ENCODE measurements at regions not wholly inside any gene's neighbourhood (a gene's known extent, or its start where the extent isn't known, plus 50 kb on each side); places are given as distances from the start of the nearest gene placed in this dataset.

DNA sequence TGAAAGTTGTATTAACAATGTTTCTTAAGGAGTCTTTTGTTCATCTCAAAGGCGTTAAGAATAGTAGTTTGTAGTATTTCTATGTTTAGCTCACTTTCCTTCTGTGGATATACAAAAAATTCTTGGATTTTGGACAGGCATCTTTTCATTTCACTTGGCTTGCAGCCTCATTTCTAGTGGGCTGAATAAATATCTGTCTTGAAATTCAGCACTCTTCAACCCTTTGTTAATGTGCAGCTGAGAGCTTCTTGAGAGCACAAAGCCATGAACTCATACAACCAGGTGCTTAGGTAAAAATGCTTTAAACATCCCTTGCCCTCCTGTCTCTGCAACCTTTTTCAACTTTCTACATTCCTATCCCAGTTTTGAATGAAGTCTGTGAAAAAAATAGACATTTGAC is 1003.2 kb downstream of the C4orf33 start:
- H3K27me3 ChIP-seq (ENCODE audit: insufficient read depth, low read length, poor library complexity, severe bottlenecking), result no peaks in the 10 kb centered on the region
- no peaks in the 10 kb centered on the region for H3K36me3 ChIP-seq (ENCODE audit: insufficient read depth, low read length)
- ChIA-PET CTCF (no interaction called here), POLR2A (no interaction called here)
- H3K4me3 ChIP-seq (ENCODE audit: low read length), result no peak overlapping the region
- no peaks in the 10 kb centered on the region for H3K27me3 Mint-ChIP-seq
- H3K4me1 Mint-ChIP-seq, result no peaks in the 10 kb centered on the region
- no peaks in the 10 kb centered on the region for H3K36me3 Mint-ChIP-seq
- no peak overlapping the region for H3K27ac ChIP-seq (ENCODE audit: low read depth, low read length)
- no peak for DNase-seq
- no peaks in the 10 kb centered on the region for H3K4me1 ChIP-seq (ENCODE audit: insufficient read depth, low read length)
- H3K9me3 Mint-ChIP-seq, result peaks cover 2 to 11% (median 5%) of the 10 kb centered on the region in 5 donors
- no peaks in the 10 kb centered on the region for H3K9me3 ChIP-seq (ENCODE audit: low read length)
- H3K4me3 Mint-ChIP-seq, result no peak overlapping the region
- no peak overlapping the region for H3K27ac Mint-ChIP-seq

DNA sequence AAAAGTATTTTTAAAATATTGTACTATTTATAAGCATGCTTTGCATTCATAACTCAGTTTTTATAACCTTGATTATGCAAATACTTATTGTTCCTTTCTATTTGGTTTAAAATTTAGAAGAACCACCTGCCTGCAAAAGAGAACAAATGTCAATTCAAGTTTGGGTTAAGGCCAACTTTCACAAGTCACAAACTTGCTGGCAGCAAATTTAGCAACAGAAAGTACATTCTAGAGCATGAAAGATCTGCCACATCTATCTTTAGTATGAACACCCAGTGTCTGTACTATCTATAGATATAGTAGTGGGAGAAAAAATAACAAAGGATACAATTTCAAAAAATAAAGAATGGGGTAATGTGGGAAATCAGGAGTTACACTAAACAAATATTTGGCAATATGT is 1014.2 kb downstream of the C4orf33 start:
- H3K27ac Mint-ChIP-seq, result no peak overlapping the region
- POLR2A ChIA-PET, result no interaction called here
- Histone ChIP-seq H3K27me3 (ENCODE audit: insufficient read depth, low read length, poor library complexity, severe bottlenecking) (no peaks in the 10 kb centered on the region), H3K9me3 (ENCODE audit: low read length) (no peaks in the 10 kb centered on the region), H3K4me3 (ENCODE audit: low read length) (no peak overlapping the region), H3K36me3 (ENCODE audit: insufficient read depth, low read length) (no peaks in the 10 kb centered on the region), H3K4me1 (ENCODE audit: insufficient read depth, low read length) (no peaks in the 10 kb centered on the region), H3K27ac (ENCODE audit: low read depth, low read length) (no peak overlapping the region)
- H3K9me3 Mint-ChIP-seq, result peaks cover 3 to 18% (median 7%) of the 10 kb centered on the region in 5 donors
- no peak overlapping the region for H3K4me3 Mint-ChIP-seq
- H3K4me1 Mint-ChIP-seq, result no peaks in the 10 kb centered on the region
- H3K36me3 Mint-ChIP-seq, result no peaks in the 10 kb centered on the region
- H3K27me3 Mint-ChIP-seq, result no peaks in the 10 kb centered on the region
- CTCF ChIA-PET, result no interaction called here
- DNase-seq, result no peak

DNA sequence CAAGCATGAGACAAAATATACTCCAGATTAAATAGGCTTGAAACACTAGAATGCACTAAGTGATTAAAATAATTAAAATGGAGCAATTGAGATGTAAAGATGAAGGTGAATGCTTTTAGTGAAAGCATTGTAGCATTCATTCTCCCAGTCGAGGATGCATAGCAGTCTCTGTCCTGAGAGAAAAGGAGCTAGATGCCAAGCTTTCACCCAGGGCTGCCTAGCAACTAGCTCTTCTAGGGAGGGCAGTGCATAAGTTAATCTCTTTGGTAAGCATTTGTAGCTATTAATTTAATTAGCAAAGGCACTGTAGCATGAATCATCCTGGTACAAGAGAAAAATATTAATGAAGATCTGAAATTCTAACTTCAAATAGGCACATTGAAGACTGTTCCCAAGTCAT is 1014.8 kb downstream of the C4orf33 start:
- ChIA-PET CTCF (no interaction called here), POLR2A (no interaction called here)
- no peaks in the 10 kb centered on the region for H3K36me3 ChIP-seq (ENCODE audit: insufficient read depth, low read length)
- Mint-ChIP-seq H3K4me1 (no peaks in the 10 kb centered on the region), H3K27ac (no peak overlapping the region), H3K36me3 (no peaks in the 10 kb centered on the region), H3K4me3 (no peak overlapping the region), H3K27me3 (no peaks in the 10 kb centered on the region), H3K9me3 (peaks cover 3 to 18% (median 7%) of the 10 kb centered on the region in 5 donors)
- no peaks in the 10 kb centered on the region for H3K27me3 ChIP-seq (ENCODE audit: insufficient read depth, low read length, poor library complexity, severe bottlenecking)
- H3K9me3 ChIP-seq (ENCODE audit: low read length), result no peaks in the 10 kb centered on the region
- no peaks in the 10 kb centered on the region for H3K4me1 ChIP-seq (ENCODE audit: insufficient read depth, low read length)
- no peak for DNase-seq
- no peak overlapping the region for H3K27ac ChIP-seq (ENCODE audit: low read depth, low read length)
- H3K4me3 ChIP-seq (ENCODE audit: low read length), result no peak overlapping the region

DNA sequence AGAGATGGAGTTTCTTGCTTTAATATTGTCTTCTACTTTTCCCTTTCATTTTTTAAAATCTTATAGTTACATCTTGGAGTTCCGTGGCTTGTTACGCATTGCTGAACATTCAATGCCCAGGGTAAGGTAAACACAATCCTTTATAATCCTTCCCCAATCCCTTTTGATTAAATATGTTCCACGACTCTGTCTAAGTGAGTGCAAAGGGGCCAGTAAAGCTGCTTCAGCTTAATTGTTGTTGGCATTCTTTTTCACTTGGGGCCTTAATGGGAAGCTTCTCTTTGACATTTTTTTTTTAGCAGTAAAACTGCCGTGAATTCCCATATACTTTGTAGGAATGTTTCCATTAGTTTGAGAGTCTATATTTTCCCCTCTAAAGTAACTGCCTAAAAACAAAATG is 1028.1 kb downstream of the C4orf33 start:
- H3K27ac Mint-ChIP-seq, result no peak overlapping the region
- H3K27me3 Mint-ChIP-seq, result no peaks in the 10 kb centered on the region
- no peak for DNase-seq
- no peak overlapping the region for H3K27ac ChIP-seq (ENCODE audit: low read depth, low read length)
- H3K4me1 Mint-ChIP-seq, result no peaks in the 10 kb centered on the region
- no peak overlapping the region for H3K4me3 ChIP-seq (ENCODE audit: low read length)
- H3K36me3 Mint-ChIP-seq, result no peaks in the 10 kb centered on the region
- no peaks in the 10 kb centered on the region for H3K9me3 ChIP-seq (ENCODE audit: low read length)
- ChIA-PET POLR2A (no interaction called here), CTCF (no interaction called here)
- peaks cover 5 to 28% (median 14%) of the 10 kb centered on the region in 5 donors for H3K9me3 Mint-ChIP-seq
- no peaks in the 10 kb centered on the region for H3K27me3 ChIP-seq (ENCODE audit: insufficient read depth, low read length, poor library complexity, severe bottlenecking)
- no peaks in the 10 kb centered on the region for H3K36me3 ChIP-seq (ENCODE audit: insufficient read depth, low read length)
- no peak overlapping the region for H3K4me3 Mint-ChIP-seq
- H3K4me1 ChIP-seq (ENCODE audit: insufficient read depth, low read length), result no peaks in the 10 kb centered on the region

DNA sequence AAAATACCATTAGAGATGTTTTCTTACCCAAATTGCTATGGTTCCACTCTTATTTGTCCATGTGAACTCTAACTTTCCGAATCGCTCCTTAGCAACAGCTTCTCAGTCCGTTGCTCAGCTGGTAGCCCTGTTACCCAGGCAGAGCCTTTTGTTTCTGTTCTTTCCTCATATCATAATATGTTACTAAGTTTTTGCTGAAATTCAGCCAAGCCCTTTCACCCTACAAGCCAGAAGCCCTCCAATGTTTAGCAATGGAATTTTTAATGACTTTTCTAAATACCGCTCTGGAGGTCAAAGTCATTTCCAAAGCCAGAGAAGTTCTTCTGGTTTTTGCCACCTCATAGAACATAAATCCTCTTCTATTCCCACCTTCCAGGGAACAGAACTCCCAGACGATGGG is 1029.5 kb downstream of the C4orf33 start:
- no peaks in the 10 kb centered on the region for H3K4me1 Mint-ChIP-seq
- POLR2A ChIA-PET, result no interaction called here
- Histone ChIP-seq H3K36me3 (ENCODE audit: insufficient read depth, low read length) (no peaks in the 10 kb centered on the region), H3K27ac (ENCODE audit: low read depth, low read length) (no peak overlapping the region), H3K9me3 (ENCODE audit: low read length) (no peaks in the 10 kb centered on the region), H3K27me3 (ENCODE audit: insufficient read depth, low read length, poor library complexity, severe bottlenecking) (no peaks in the 10 kb centered on the region), H3K4me3 (ENCODE audit: low read length) (no peak overlapping the region), H3K4me1 (ENCODE audit: insufficient read depth, low read length) (no peaks in the 10 kb centered on the region)
- DNase-seq, result no peak
- peaks cover 5 to 32% (median 11%) of the 10 kb centered on the region in 5 donors for H3K9me3 Mint-ChIP-seq
- no peaks in the 10 kb centered on the region for H3K36me3 Mint-ChIP-seq
- H3K27me3 Mint-ChIP-seq, result no peaks in the 10 kb centered on the region
- CTCF ChIA-PET, result no interaction called here
- H3K27ac Mint-ChIP-seq, result no peak overlapping the region
- H3K4me3 Mint-ChIP-seq, result no peak overlapping the region

DNA sequence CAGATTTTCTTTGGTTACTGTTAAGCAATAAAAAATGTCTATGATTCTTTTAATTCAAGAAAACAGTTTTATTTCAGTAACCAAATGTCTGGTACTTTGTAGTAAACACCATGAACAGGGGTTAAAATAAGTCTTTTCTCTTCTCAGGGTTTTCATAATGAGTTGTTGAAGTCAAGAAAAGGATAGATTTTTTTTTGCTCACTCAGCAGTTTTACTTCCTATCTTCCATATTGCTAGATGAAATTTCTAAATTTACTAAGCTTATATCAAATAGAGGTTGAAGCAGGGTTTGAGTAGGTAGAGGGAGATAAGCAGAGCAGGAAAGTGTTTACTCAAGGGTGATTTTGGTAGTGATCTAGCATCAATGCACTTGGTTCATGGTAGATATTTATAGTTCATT is 1031.3 kb downstream of the C4orf33 start:
- DNase-seq, result no peak
- no peak overlapping the region for H3K4me3 ChIP-seq (ENCODE audit: low read length)
- ChIA-PET POLR2A (no interaction called here), CTCF (no interaction called here)
- H3K9me3 ChIP-seq (ENCODE audit: low read length), result no peaks in the 10 kb centered on the region
- H3K4me1 ChIP-seq (ENCODE audit: insufficient read depth, low read length), result no peaks in the 10 kb centered on the region
- H3K36me3 Mint-ChIP-seq, result no peaks in the 10 kb centered on the region
- no peaks in the 10 kb centered on the region for H3K36me3 ChIP-seq (ENCODE audit: insufficient read depth, low read length)
- no peak overlapping the region for H3K27ac ChIP-seq (ENCODE audit: low read depth, low read length)
- H3K27me3 ChIP-seq (ENCODE audit: insufficient read depth, low read length, poor library complexity, severe bottlenecking), result no peaks in the 10 kb centered on the region
- no peak overlapping the region for H3K27ac Mint-ChIP-seq
- H3K9me3 Mint-ChIP-seq, result peaks cover 5 to 29% (median 10%) of the 10 kb centered on the region in 5 donors
- no peaks in the 10 kb centered on the region for H3K4me1 Mint-ChIP-seq
- H3K27me3 Mint-ChIP-seq, result no peaks in the 10 kb centered on the region
- H3K4me3 Mint-ChIP-seq, result no peak overlapping the region

DNA sequence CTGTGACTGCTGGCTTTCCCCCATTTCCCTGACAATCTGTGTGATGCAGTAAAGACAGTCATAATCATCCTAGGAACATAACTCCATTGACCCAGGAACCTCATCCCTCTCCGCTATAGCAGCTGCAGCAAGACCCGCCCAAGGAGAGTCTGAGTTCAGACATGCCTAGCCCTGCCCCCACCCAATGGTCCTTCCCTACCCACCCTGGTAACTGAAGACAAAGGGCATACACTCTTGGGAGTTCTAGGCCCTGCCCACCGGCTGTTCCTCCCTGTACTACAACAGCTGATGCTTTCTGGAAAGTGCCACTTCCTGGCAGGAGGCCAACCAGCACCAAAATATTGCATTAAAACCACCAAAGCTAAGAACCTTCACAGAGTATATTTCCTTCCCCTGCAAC is 1035.6 kb downstream of the C4orf33 start:
- ChIA-PET CTCF (no interaction called here), POLR2A (no interaction called here)
- H3K27me3 ChIP-seq (ENCODE audit: insufficient read depth, low read length, poor library complexity, severe bottlenecking), result no peaks in the 10 kb centered on the region
- H3K36me3 ChIP-seq (ENCODE audit: insufficient read depth, low read length), result no peaks in the 10 kb centered on the region
- DNase-seq, result no peak
- H3K27me3 Mint-ChIP-seq, result no peaks in the 10 kb centered on the region
- H3K27ac Mint-ChIP-seq, result no peak overlapping the region
- H3K4me1 Mint-ChIP-seq, result no peaks in the 10 kb centered on the region
- H3K4me3 Mint-ChIP-seq, result no peak overlapping the region
- H3K4me3 ChIP-seq (ENCODE audit: low read length), result no peak overlapping the region
- H3K9me3 Mint-ChIP-seq, result peaks cover 5 to 51% (median 11%) of the 10 kb centered on the region in 5 donors
- no peaks in the 10 kb centered on the region for H3K9me3 ChIP-seq (ENCODE audit: low read length)
- no peaks in the 10 kb centered on the region for H3K4me1 ChIP-seq (ENCODE audit: insufficient read depth, low read length)
- no peak overlapping the region for H3K27ac ChIP-seq (ENCODE audit: low read depth, low read length)
- no peaks in the 10 kb centered on the region for H3K36me3 Mint-ChIP-seq

DNA sequence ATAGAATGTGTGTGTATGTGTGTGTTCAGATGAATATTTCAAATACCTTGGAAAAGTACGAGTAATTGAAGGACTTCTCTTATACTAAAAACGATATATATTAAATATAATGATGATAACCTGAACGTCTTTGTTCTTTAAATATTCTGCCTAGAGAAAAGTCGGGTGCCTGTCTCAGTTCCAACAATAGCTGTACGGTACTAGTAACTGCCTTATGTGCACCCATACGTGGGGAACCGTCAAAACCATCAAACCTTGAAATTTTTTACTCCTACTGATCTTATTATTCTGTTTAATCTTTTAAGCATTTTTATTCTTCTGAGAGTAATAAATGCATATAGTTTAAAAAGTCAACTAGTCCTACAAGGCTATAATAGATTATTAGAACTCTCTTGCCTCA is 1045.7 kb downstream of the C4orf33 start:
- Mint-ChIP-seq H3K9me3 (peaks cover 0 to 35% (median 4%) of the 10 kb centered on the region in 5 donors), H3K4me1 (no peaks in the 10 kb centered on the region), H3K36me3 (no peaks in the 10 kb centered on the region), H3K27ac (no peak overlapping the region), H3K4me3 (no peak overlapping the region), H3K27me3 (no peaks in the 10 kb centered on the region)
- no peak for DNase-seq
- Histone ChIP-seq H3K27ac (ENCODE audit: low read depth, low read length) (no peak overlapping the region), H3K4me1 (ENCODE audit: insufficient read depth, low read length) (no peaks in the 10 kb centered on the region), H3K36me3 (ENCODE audit: insufficient read depth, low read length) (no peaks in the 10 kb centered on the region), H3K27me3 (ENCODE audit: insufficient read depth, low read length, poor library complexity, severe bottlenecking) (no peaks in the 10 kb centered on the region), H3K4me3 (ENCODE audit: low read length) (no peak overlapping the region), H3K9me3 (ENCODE audit: low read length) (no peaks in the 10 kb centered on the region)
- ChIA-PET CTCF (no interaction called here), POLR2A (no interaction called here)

DNA sequence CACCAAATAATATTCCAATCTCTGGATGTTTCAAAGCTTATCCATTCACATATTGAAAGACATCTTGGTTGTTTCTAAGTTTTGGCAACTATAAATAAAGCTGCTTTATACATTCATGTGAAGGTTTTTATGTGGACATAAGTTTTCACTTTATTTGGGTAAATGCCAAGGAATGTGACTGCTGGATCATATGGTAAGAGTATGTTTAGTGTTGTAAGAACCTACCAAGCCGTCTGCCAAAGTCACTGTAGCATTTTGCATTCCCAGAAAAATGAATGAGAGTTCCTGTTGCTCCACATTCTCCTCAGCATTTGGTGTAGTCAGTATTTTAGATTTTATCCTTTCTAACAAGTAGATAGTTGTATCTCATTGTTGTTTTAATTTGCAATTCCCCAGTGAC is 1047.7 kb downstream of the C4orf33 start:
- no peaks in the 10 kb centered on the region for H3K27me3 Mint-ChIP-seq

More for the DNA sequence above, 1047.7 kb downstream of the C4orf33 start:
- Mint-ChIP-seq H3K36me3 (no peaks in the 10 kb centered on the region), H3K27ac (no peak overlapping the region), H3K4me3 (no peak overlapping the region), H3K4me1 (no peaks in the 10 kb centered on the region), H3K9me3 (peaks cover 0 to 32% (median 2%) of the 10 kb centered on the region in 5 donors)
- no peak for DNase-seq
- Histone ChIP-seq H3K36me3 (ENCODE audit: insufficient read depth, low read length) (no peaks in the 10 kb centered on the region), H3K9me3 (ENCODE audit: low read length) (no peaks in the 10 kb centered on the region), H3K4me3 (ENCODE audit: low read length) (no peak overlapping the region), H3K27ac (ENCODE audit: low read depth, low read length) (no peak overlapping the region), H3K4me1 (ENCODE audit: insufficient read depth, low read length) (no peaks in the 10 kb centered on the region), H3K27me3 (ENCODE audit: insufficient read depth, low read length, poor library complexity, severe bottlenecking) (no peaks in the 10 kb centered on the region)
- POLR2A ChIA-PET, result no interaction called here
- CTCF ChIA-PET, result no interaction called here

All from CD8-positive, alpha-beta memory T cell (primary cell).